DOHH2 (cell line): ENCODE measurements at regions not wholly inside any gene's neighbourhood (a gene's known extent, or its start where the extent isn't known, plus 50 kb on each side); places are given as distances from the start of the nearest gene placed in this dataset.

Source experiments
- EZH2phosphoT487 ChIP-seq: fragments of 200-600 bp; sonication (generic); IDR thresholded peaks from 2 replicates; pipeline ENCODE4 v1.6.1; 2017; ENCODE audit warnings: borderline replicate concordance, mild to moderate bottlenecking, antibody characterized with exemption, low read length, moderate library complexity, mixed read lengths
- TF ChIP-seq, protein P1 (sequence below): fragments of 200-600 bp; sonication (generic); IDR thresholded peaks from one replicate; pipeline ENCODE4 v1.5.1; 2014; ENCODE audit warnings: antibody characterized with exemption, mild to moderate bottlenecking, low read depth, low read length; ENCODE audit not compliant: poor library complexity, severe bottlenecking

DNA sequence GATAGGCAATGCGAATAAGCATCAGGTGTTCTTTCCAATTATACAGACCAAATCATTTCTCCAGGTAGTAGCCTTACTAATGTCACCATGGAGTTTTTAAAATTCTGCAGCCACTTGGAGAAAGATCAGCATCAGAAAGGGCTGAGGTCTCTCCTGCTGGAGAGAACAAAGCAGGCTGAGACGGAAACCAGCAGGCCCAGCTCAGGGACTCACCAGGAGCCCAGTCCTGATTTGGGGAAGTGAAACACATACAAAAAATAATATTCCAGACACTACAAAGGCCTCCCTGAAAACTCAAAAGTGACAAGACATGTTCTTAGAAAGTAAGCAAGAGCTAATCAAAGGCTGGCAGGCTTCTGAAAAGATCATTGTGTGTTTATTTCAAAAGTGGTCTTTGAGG lies 207.1 kb upstream of the GHITM start:
- TF ChIP-seq, protein P1, sequence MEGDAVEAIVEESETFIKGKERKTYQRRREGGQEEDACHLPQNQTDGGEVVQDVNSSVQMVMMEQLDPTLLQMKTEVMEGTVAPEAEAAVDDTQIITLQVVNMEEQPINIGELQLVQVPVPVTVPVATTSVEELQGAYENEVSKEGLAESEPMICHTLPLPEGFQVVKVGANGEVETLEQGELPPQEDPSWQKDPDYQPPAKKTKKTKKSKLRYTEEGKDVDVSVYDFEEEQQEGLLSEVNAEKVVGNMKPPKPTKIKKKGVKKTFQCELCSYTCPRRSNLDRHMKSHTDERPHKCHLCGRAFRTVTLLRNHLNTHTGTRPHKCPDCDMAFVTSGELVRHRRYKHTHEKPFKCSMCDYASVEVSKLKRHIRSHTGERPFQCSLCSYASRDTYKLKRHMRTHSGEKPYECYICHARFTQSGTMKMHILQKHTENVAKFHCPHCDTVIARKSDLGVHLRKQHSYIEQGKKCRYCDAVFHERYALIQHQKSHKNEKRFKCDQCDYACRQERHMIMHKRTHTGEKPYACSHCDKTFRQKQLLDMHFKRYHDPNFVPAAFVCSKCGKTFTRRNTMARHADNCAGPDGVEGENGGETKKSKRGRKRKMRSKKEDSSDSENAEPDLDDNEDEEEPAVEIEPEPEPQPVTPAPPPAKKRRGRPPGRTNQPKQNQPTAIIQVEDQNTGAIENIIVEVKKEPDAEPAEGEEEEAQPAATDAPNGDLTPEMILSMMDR: no peak
- no peak for TF ChIP-seq EZH2phosphoT487
